Motor neuron (in vitro differentiated cells): ENCODE measurements at regions not wholly inside any gene's neighbourhood (a gene's known extent, or its start where the extent isn't known, plus 50 kb on each side); places are given as distances from the start of the nearest gene placed in this dataset.
A peak's percentile ranks its signal among the peaks of the same experiment; 100 is the strongest.

Experiments
- ATAC-seq, 8 experiments: fragments of 200-7000 bp; cut with Tn5 transposase; replicated peaks in 6 of 8; 2 replicates each; pipeline ENCODE4 v1.8.0; 2021; ENCODE audit warnings: mild to moderate bottlenecking in 8 of 8, moderate library complexity in 8 of 8
- H3K27ac ChIP-seq, 2 donors: fragments of 250-450 bp; sonication (Bioruptor Pico); 2 replicates each; pipeline ENCODE4 v1.9.0; 2021; ENCODE audit warnings: antibody characterized with exemption in 2 of 2, mild to moderate bottlenecking in 2 of 2, moderate library complexity in 1 of 2
- H3K4me1 ChIP-seq, 2 donors: fragments of 250-450 bp; sonication (Bioruptor Pico); replicated peaks in 1 of 2; 2 replicates each; pipeline ENCODE4 v1.6.1; 2021; ENCODE audit warnings: antibody characterized with exemption in 2 of 2, mild to moderate bottlenecking in 2 of 2, moderate library complexity in 1 of 2
- H3K4me3 ChIP-seq, 5 donors: fragments of 250-450 bp; sonication (Bioruptor Pico); 2 replicates each; pipeline ENCODE4 v1.9.0; 2021; ENCODE audit warnings: antibody characterized with exemption in 5 of 5, mild to moderate bottlenecking in 5 of 5, moderate library complexity in 4 of 5
- WGBS, 10 experiments: fragments of 450-650 bp; shearing (Covaris generic); methylation state at CpG; one replicate each; pipeline ENCODE4 v1.0.0; 2022; 5-methylcytosine and 5-hydroxymethylcytosine counted together
- in situ Hi-C, 9 experiments: fragments of 400-800 bp; cut with MboI; loops; one replicate each; pipeline ENCODE4 v1.15.0; 2021; ENCODE audit warnings: low sequenced_read_pairs in 9 of 9, low pct_unique_long_range_greater_than_20kb in 2 of 9; ENCODE audit not compliant: unreplicated experiment in 9 of 9

DNA sequence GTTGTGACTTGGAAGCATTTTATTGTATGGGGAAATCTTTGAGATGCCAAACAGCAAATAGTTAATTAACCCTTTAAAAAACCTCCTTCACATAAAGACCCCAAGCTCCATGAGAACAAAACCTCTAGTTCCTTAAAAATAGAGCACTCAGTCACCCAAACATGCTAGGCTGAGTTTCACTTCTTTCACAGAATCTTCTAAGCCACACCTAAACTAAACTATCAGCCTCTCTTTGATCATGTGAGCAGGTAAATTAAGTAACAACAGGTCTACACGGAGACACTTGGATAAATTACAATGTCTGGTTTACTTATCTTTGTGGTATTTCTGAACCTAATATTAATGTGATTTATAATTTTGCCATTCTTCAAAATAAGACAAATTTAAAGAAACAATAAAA, 205.2 kb upstream of the MARCKS start:
- no peak overlapping the region for H3K27ac ChIP-seq
- 43 to 100% (median 60%) methylated on average over 1 of the region's 1 CpG; no CpG with 5 or more reads in 3 of the 10 experiments for WGBS, 10 experiments
- H3K4me3 ChIP-seq = no peak overlapping the region
- no peaks in the 10 kb centered on the region for H3K4me1 ChIP-seq
- in situ Hi-C loops = no loop called here
- no peak for ATAC-seq

GRCh38 chr6:113653275-113653674, 203.9 kb upstream of the MARCKS start:
- 80 to 100% (median 91%) methylated on average over 1 to 3 of the region's 3 CpGs; no CpG with 5 or more reads in 2 of the 10 experiments for WGBS, 10 experiments
- no peak for ATAC-seq
- no peak overlapping the region for H3K27ac ChIP-seq
- H3K4me3 ChIP-seq = no peak overlapping the region
- in situ Hi-C loops = no loop called here
- no peaks in the 10 kb centered on the region for H3K4me1 ChIP-seq

DNA sequence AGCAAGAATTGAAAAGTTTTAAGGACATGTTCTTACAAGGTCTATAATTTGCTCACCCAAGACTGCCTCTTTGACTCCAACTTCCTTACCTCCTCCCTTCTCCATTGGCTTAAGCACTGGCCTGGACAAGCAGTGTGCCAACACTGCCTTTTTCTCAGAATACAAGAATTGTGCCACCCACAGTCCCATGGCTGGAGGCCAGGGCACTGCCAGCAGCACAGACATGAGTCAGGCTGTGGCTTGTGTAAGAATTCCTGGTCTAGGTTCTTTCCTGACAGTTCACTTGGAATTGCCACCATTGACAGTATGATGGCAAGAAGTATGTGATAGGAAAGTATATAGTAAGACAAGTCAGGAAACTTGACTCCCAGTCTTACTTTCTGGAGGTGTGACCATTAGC, 202.7 kb upstream of the MARCKS start:
- in situ Hi-C loops = no loop called here
- Histone ChIP-seq H3K4me3 (no peak overlapping the region), H3K27ac (no peak overlapping the region), H3K4me1 (no peaks in the 10 kb centered on the region)
- ATAC-seq = peak in 2 of 8 experiments; percentile 32 to 47

DNA sequence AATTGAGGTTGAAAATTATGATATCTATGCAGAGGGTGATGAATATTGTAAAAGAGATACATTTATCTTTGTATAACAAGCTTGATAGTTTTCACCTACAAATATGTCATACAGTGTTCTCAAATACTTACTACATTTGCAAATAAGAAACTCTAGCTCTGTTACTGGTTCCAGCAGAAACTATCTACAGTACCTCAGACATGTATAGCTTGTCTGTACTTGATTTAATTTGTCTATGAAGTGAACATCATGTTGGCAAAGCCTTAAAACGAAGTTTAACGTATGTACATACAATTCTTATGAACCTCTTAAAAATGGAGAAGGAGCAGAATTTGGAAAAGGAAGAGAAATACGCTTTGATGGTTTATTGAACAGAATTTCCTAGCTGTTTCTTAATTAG, 201.4 kb upstream of the MARCKS start:
- 74 to 96% (median 84%) methylated on average over 3 of the region's 3 CpGs; no CpG with 5 or more reads in 2 of the 10 experiments for WGBS, 10 experiments
- H3K27ac ChIP-seq = no peak overlapping the region
- no peaks in the 10 kb centered on the region for H3K4me1 ChIP-seq
- in situ Hi-C loops = no loop called here
- ATAC-seq = no peak
- H3K4me3 ChIP-seq = no peak overlapping the region

- Histone ChIP-seq H3K27ac (no peak overlapping the region), H3K4me3 (no peak overlapping the region), H3K4me1 (no peaks in the 10 kb centered on the region)
- 25 to 98% (median 89%) methylated on average over 1 to 4 of the region's 4 CpGs; no CpG with 5 or more reads in 1 of the 10 experiments for WGBS, 10 experiments
- in situ Hi-C loops = no loop called here
- no peak for ATAC-seq
These were observed 197.3 kb upstream of the MARCKS start for GRCh38 chr6:113659762-113660404.

DNA sequence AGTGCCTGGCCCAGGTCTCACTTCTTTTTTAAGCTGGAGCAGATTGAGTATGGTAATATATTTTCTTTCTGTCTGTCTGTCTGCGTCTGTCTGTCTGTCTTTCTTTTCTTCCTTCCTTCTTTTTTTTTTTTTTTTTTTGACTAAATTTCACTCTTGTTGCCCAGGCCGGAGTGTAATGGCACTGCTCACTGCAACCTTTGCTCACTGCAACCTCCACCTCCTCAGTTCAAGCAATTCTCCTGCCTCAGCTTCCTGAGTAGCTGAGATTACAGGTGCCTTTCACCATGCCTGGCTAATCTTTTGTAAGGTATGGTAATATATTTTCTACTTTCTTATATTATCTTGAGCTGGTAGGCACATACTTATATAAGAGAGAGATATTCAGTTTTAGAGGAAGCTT, 196.3 kb upstream of the MARCKS start:
- no peaks in the 10 kb centered on the region for H3K4me1 ChIP-seq
- in situ Hi-C loops = no loop called here
- 0 to 100% (median 80%) methylated on average over 1 to 2 of the region's 2 CpGs; no CpG with 5 or more reads in 1 of the 10 experiments for WGBS, 10 experiments
- no peak overlapping the region for H3K27ac ChIP-seq
- no peak overlapping the region for H3K4me3 ChIP-seq
- ATAC-seq = no peak

GRCh38 chr6:113662093-113662665, 195.0 kb upstream of the MARCKS start:
- in situ Hi-C loops = no loop called here
- Histone ChIP-seq H3K27ac (no peak overlapping the region), H3K4me1 (no peaks in the 10 kb centered on the region), H3K4me3 (no peak overlapping the region)
- no peak for ATAC-seq
- 75 to 100% (median 83%) methylated on average over 1 to 3 of the region's 3 CpGs; no CpG with 5 or more reads in 3 of the 10 experiments for WGBS, 10 experiments

DNA sequence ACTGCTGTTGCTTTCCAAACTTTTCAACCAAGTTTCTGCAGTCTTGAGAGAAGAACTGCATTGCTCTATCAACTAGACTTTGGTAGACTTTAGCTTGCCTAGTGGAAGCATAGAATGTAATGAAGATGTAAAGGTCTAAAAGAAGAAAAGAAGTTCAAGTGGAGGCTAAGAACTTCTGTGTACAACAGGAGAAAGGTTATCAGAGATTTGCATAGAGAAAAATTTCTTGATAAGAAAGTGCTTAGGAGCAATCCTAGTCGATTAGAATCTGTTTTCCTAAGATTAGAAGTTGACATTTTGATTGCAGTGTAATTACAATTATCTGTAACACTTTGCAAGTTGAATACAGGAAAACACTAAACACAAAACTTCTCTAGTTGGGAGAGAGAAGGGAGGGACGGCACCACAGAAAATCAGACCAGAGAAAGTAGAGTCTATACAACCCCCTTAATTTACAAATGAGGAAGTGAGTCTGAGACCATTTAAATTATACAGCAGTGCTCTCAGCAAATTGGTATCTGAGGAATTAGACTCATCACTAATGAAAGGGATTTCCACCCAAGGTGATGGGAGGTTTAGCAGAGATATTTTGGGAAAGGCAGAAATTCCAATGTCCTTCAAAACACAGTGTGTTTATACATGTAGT, 194.3 kb upstream of the MARCKS start:
- ATAC-seq = no peak
- in situ Hi-C loops = no loop called here
- 27 to 100% (median 72%) methylated on average over 1 to 2 of the region's 2 CpGs for WGBS, 10 experiments

GRCh38 chr6:113664909-113665308, 192.2 kb upstream of the MARCKS start:
- no peak for ATAC-seq
- Histone ChIP-seq H3K27ac (no peak overlapping the region), H3K4me3 (no peak overlapping the region), H3K4me1 (no peaks in the 10 kb centered on the region)
- 88 to 100% (median 95%) methylated on average over 1 to 2 of the region's 2 CpGs; no CpG with 5 or more reads in 4 of the 10 experiments for WGBS, 10 experiments
- in situ Hi-C loops = no loop called here

More for the DNA sequence above, 194.3 kb upstream of the MARCKS start:
- H3K4me1 ChIP-seq = no peaks in the 10 kb centered on the region
- H3K4me3 ChIP-seq = no peak overlapping the region
- no peak overlapping the region for H3K27ac ChIP-seq

DNA sequence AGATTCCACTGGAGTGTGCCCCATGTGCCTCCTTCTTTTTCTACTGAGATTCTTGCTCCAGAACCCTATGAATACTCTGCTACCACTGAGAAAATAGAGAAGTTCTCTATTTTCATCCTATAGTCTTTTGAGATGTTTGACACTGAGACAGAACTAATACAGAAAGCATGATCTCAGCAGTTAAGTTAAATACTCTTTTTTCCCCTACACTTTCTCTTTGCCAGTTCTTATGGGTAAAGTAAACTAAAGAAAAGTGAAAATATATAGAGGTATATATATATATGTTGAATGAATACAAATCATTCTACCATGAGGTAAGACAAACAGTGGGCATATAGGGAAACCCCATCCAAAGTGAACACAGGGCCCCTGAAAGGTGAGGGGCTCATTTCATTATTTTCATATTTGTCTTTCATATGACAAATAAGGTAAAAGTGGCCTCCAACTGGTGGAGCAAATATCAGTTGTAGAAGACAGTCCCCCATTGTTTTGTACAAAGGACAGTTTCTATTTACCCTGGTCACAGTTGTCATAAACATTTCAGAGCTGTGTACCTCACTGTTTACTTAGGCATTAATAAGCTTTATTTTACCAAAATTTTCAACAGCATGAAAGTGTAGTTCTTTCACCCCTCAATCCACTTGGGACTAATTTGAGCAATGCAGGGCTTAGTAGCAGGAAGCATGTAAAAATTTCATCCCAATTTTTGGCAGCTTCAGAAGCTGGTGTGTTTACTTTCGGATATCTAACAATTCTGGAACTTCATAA, 188.3 kb upstream of the MARCKS start:
- Histone ChIP-seq H3K4me1 (peaks cover 11 to 20% of the 10 kb centered on the region in 2 donors), H3K27ac (no peak overlapping the region), H3K4me3 (no peak overlapping the region)
- no peak for ATAC-seq
- WGBS, 10 experiments = 22 to 100% (median 100%) methylated on average over 1 of the region's 1 CpG; no CpG with 5 or more reads in 3 of the 10 experiments
- in situ Hi-C loops = no loop called here

GRCh38 chr6:113669606-113670005, 187.5 kb upstream of the MARCKS start:
- no peak overlapping the region for H3K27ac ChIP-seq
- peaks cover 11 to 20% of the 10 kb centered on the region in 2 donors for H3K4me1 ChIP-seq
- H3K4me3 ChIP-seq = no peak overlapping the region
- no peak for ATAC-seq
- 50 to 100% (median 80%) methylated on average over 1 to 2 of the region's 2 CpGs; no CpG with 5 or more reads in 2 of the 10 experiments for WGBS, 10 experiments
- in situ Hi-C loops = no loop called here

- ATAC-seq = peak in 1 of 8 experiments; percentile 24
- H3K4me3 ChIP-seq = no peak overlapping the region
- peaks cover 11 to 20% of the 10 kb centered on the region in 2 donors for H3K4me1 ChIP-seq
- in situ Hi-C loops = no loop called here
- no peak overlapping the region for H3K27ac ChIP-seq
- 10 to 75% (median 33%) methylated on average over 1 of the region's 1 CpG; no CpG with 5 or more reads in 2 of the 10 experiments for WGBS, 10 experiments
These were observed 185.7 kb upstream of the MARCKS start for GRCh38 chr6:113671421-113671820.
